ENCODE measurements at regions not wholly inside any gene's neighbourhood (a gene's known extent, or its start where the extent isn't known, plus 50 kb on each side); places are given as distances from the start of the nearest gene placed in this dataset.

GRCh38 chr4:59583845-59584568 is 1616.1 kb upstream of the ADGRL3 start (continued):
- TF ChIP-seq ATRX (CRISPR knock-in tag; IDR thresholded peaks at IDR 0.05; ENCODE audit: borderline replicate concordance) (no peak), ZNF550 (CRISPR knock-in tag; IDR thresholded peaks at IDR 0.05; ENCODE audit: borderline replicate concordance) (no peak), ZNF510 (CRISPR knock-in tag; IDR thresholded peaks at IDR 0.05; ENCODE audit: low read depth) (no peak), RORA (CRISPR knock-in tag; IDR thresholded peaks at IDR 0.05) (no peak), XBP1 (CRISPR knock-in tag; IDR thresholded peaks at IDR 0.05) (no peak), ATF2 (CRISPR knock-in tag; IDR thresholded peaks at IDR 0.05) (no peak), ZSCAN5A (CRISPR knock-in tag; IDR thresholded peaks at IDR 0.05; ENCODE audit: borderline replicate concordance) (no peak), NR2C2 (CRISPR knock-in tag; IDR thresholded peaks at IDR 0.05; ENCODE audit: borderline replicate concordance) (no peak)

GRCh38 chr4:59597536-59598329 is 1602.4 kb upstream of the ADGRL3 start:
- no peak overlapping the region for H3K27ac ChIP-seq (ENCODE audit: extremely low read length, insufficient read depth, low read length)
- ATAC-seq (no peak), FAIRE-seq (no peak), DNase-seq (ENCODE audit: low spot score) (no peak)
- no peak overlapping the region for H3K4me2 ChIP-seq (ENCODE audit: low read depth, low read length)
- POLR2A ChIA-PET: no interaction called here
- in situ Hi-C loops (cut with HindIII; ENCODE audit: extremely low pct_ligation_motif_present, low pct_unique_long_range_greater_than_20kb): no loop called here
- CTCF ChIA-PET (ENCODE audit: low intra/inter-chr PET ratio, low total read pairs): no interaction called here
- no TSS peak for BruUV-seq (replicated peaks)
- H3K36me3 ChIP-seq (replicated peaks in 1 of 2; ENCODE audit: control insufficient read depth in 1 of 2, insufficient read depth in 2 of 2, low read length in 2 of 2): no peaks in the 10 kb centered on the region
- no peaks in the 10 kb centered on the region for H4K20me1 ChIP-seq (ENCODE audit: insufficient read depth, low read length)
- no peaks in the 10 kb centered on the region for H3K4me1 ChIP-seq (ENCODE audit: insufficient read depth, low read length)
- WGBS (ENCODE audit: low lambda C conversion rate): 0% methylated on average over 3 of the region's 3 CpGs
- no peak overlapping the region for H3K4me3 ChIP-seq (replicated peaks in 1 of 3; ENCODE audit: insufficient read depth in 1 of 3, low read depth in 2 of 3, low read length in 3 of 3)
- H3K79me2 ChIP-seq (ENCODE audit: insufficient read depth, low read length): no peaks in the 10 kb centered on the region
- H3K9me3 ChIP-seq (ENCODE audit: low read length): no peaks in the 10 kb centered on the region
- H3K9ac ChIP-seq (ENCODE audit: insufficient read depth, low read depth, low read length): no peak overlapping the region
- H3K27me3 ChIP-seq (ENCODE audit: control insufficient read depth in 1 of 2, insufficient read depth in 2 of 2, low read length in 2 of 2): no peaks in the 10 kb centered on the region
- intact Hi-C loops (cut with micrococcal nuclease; ENCODE audit: unreplicated experiment): no loop called here
- no peak overlapping the region for H2AFZ ChIP-seq (ENCODE audit: low read length)
- TF ChIP-seq ZSCAN22 (CRISPR knock-in tag; IDR thresholded peaks at IDR 0.05) (no peak), ZKSCAN5 (CRISPR knock-in tag; IDR thresholded peaks at IDR 0.05) (no peak), MAFF (IDR thresholded peaks at IDR 0.05; ENCODE audit: low read depth, low read length) (no peak), HNF1B (CRISPR knock-in tag; IDR thresholded peaks at IDR 0.05) (no peak), ZFP91 (CRISPR knock-in tag; IDR thresholded peaks at IDR 0.05; ENCODE audit: borderline replicate concordance) (no peak)
